ENCODE measurements at regions not wholly inside any gene's neighbourhood (a gene's known extent, or its start where the extent isn't known, plus 50 kb on each side); places are given as distances from the start of the nearest gene placed in this dataset.

GRCh38 chr4:160316036-160316435 is 1213.2 kb downstream of the RAPGEF2 start:
- TF ChIP-seq POLR2AphosphoS5 (IDR thresholded peaks at IDR 0.05; ENCODE audit: borderline replicate concordance, low read depth, low read length) (no peak), EZH2 (IDR thresholded peaks at IDR 0.05) (no peak), FOXP2 (optimal IDR thresholded peaks at IDR 0.05; ENCODE audit: control extremely low read depth, extremely low read length, insufficient read depth) (no peak)
